ENCODE measurements at regions not wholly inside any gene's neighbourhood (a gene's known extent, or its start where the extent isn't known, plus 50 kb on each side); places are given as distances from the start of the nearest gene placed in this dataset.

GRCh38 chr11:109859045-109859724 is 234.0 kb upstream of the ZC3H12C start:
- Mint-ChIP-seq H3K27ac (ENCODE audit: unreplicated experiment) (no peak overlapping the region), H3K9me3 (ENCODE audit: low read depth) (no peaks in the 10 kb centered on the region), H3K4me3 (ENCODE audit: unreplicated experiment) (no peak overlapping the region), H3K36me3 (ENCODE audit: low read depth) (peaks cover 1% of the 10 kb centered on the region), H3K27me3 (ENCODE audit: low read depth) (no peaks in the 10 kb centered on the region), H3K4me1 (ENCODE audit: low read depth) (peaks cover 9% of the 10 kb centered on the region)
- TF ChIP-seq CTCF (IDR thresholded peaks at IDR 0.05): no peak
- no peak for DNase-seq (ENCODE audit: low spot score)

DNA sequence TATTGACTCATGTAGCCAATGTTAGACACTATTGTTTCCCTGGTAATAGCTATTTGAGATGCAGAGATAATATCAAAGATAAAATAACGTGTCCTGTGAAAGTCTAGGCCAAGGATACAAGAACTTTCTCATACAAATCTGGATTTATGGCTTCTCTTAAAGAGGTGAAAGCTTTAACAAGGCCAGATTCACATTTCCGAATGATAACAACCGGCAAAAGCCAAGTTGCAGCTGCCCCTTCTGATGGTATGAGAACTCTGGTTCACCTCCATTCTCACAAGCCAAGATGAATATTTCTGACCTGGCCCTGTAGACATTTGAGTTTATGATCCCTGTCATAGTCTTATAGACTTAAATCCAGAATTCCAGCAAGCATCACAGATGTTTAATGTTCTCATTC is 230.4 kb upstream of the ZC3H12C start:
- no peaks in the 10 kb centered on the region for H3K36me3 Mint-ChIP-seq (ENCODE audit: low read depth)
- no peak for TF ChIP-seq CTCF (IDR thresholded peaks at IDR 0.05)
- peaks cover 16% of the 10 kb centered on the region for H3K4me1 Mint-ChIP-seq (ENCODE audit: low read depth)
- no peaks in the 10 kb centered on the region for H3K27me3 Mint-ChIP-seq (ENCODE audit: low read depth)
- no peak for DNase-seq (ENCODE audit: low spot score)
- no peaks in the 10 kb centered on the region for H3K9me3 Mint-ChIP-seq (ENCODE audit: low read depth)
- H3K27ac Mint-ChIP-seq (ENCODE audit: unreplicated experiment): no peak overlapping the region
- H3K4me3 Mint-ChIP-seq (ENCODE audit: unreplicated experiment): no peak overlapping the region

DNA sequence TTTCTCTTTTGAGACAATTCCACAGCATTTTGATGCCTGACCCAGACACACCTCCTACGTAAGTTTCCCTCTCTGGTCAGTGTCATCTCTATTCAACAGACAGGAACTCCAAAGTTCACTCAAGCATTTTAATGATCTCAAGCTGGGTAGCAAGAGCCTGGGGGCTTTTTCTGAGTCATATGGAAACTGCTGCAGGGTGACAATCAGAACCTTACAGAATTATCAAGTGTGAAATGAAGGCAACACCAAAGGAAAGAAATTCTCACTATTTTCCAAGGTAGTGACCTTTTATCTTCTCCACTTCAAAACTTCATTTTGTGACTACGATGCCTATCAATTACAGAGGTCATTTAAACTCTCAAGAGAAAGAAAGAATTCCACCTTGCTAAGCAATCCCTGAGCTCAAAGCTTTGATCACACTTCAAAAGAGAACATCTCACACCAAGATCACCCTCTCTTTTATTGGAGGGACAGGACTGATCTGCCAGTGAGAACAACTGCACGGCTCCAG is 229.0 kb upstream of the ZC3H12C start:
- Mint-ChIP-seq H3K4me1 (ENCODE audit: low read depth) (peaks cover 16% of the 10 kb centered on the region), H3K4me3 (ENCODE audit: unreplicated experiment) (no peak overlapping the region), H3K9me3 (ENCODE audit: low read depth) (no peaks in the 10 kb centered on the region), H3K27me3 (ENCODE audit: low read depth) (peaks cover 3% of the 10 kb centered on the region), H3K36me3 (ENCODE audit: low read depth) (no peaks in the 10 kb centered on the region), H3K27ac (ENCODE audit: unreplicated experiment) (no peak overlapping the region)
- no peak for TF ChIP-seq CTCF (IDR thresholded peaks at IDR 0.05)
- DNase-seq (ENCODE audit: low spot score): no peak

DNA sequence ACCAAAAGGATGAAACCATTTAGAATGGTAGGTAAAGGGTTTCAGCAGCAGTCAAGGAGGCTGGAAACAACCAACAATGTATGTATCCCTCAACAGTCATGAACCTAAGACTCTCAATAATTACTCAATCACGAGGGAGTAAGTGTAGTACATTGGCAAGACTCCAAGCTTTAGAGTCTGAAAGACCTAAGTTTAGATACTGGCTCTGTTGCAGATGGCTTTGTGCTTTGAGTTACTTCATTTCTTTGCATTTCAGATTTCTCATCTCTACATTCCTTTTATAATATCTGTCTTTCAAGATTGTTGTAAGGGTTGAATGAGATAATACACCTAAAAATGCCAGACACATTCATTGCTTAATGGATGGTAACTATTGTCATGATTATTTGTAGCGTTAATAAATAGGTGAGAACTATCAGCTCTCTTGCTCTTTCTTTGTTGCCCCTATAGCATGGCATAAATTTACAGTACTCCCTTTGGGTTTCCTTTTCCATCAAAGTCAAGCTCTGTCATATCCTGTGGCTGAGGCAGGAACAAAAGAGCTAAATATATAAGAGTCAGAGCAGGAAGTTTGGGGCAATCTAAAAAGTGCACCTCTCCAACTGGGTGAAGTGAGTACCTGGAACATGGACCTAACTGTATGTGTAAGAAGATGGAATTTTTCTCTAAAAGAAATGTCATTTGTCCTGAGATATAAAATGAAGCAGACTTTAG is 228.2 kb upstream of the ZC3H12C start:
- H3K4me3 Mint-ChIP-seq (ENCODE audit: unreplicated experiment): no peak overlapping the region
- H3K4me1 Mint-ChIP-seq (ENCODE audit: low read depth): peaks cover 16% of the 10 kb centered on the region
- TF ChIP-seq CTCF (IDR thresholded peaks at IDR 0.05): no peak
- DNase-seq (ENCODE audit: low spot score): no peak
- no peaks in the 10 kb centered on the region for H3K9me3 Mint-ChIP-seq (ENCODE audit: low read depth)
- peaks cover 3% of the 10 kb centered on the region for H3K27me3 Mint-ChIP-seq (ENCODE audit: low read depth)
- no peaks in the 10 kb centered on the region for H3K36me3 Mint-ChIP-seq (ENCODE audit: low read depth)
- H3K27ac Mint-ChIP-seq (ENCODE audit: unreplicated experiment): no peak overlapping the region

DNA sequence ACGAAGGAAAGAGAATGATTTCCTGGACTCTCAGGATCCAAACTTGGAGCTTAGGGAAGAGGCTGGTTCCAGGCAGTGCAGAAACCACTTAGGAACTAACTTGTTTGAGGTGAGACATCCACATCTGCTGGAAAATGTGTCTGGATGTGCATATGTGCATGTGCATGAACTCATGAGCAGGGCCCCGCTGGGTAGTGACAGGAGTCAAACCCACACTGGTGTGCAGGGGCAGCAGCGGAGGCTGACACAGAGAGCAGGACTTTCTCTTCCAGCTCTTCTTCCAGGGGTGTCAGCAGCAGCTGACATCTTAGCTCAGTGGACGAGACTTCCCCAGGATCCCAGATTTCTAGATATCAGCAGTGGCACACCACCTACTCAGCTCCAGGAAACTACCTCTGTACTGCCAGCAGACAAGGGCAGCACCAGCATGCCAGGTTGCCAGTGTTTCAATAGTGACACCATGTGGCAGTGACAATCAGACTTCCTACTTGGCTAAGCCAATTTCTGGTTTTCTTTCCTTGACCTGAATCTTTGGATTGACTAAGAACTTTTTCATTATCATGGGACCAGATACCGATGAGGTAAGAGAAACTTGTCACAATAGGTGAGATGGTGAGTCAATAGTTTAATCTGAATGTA is 227.5 kb upstream of the ZC3H12C start:
- Mint-ChIP-seq H3K9me3 (ENCODE audit: low read depth) (no peaks in the 10 kb centered on the region), H3K4me3 (ENCODE audit: unreplicated experiment) (no peak overlapping the region), H3K27me3 (ENCODE audit: low read depth) (peaks cover 3% of the 10 kb centered on the region), H3K27ac (ENCODE audit: unreplicated experiment) (no peak overlapping the region), H3K36me3 (ENCODE audit: low read depth) (no peaks in the 10 kb centered on the region), H3K4me1 (ENCODE audit: low read depth) (peaks cover 16% of the 10 kb centered on the region)
- peak; percentile 69 for TF ChIP-seq CTCF (IDR thresholded peaks at IDR 0.05)
- peak; percentile 50 for DNase-seq (ENCODE audit: low spot score)

Data from chondrocyte (in vitro differentiated cells).